OCI-LY3 (cell line): ENCODE measurements at regions not wholly inside any gene's neighbourhood (a gene's known extent, or its start where the extent isn't known, plus 50 kb on each side); places are given as distances from the start of the nearest gene placed in this dataset.

Experiments
- H2AFZ ChIP-seq: fragments of 200-600, 300-600 bp; shearing (Covaris generic); 2 replicates; pipeline ENCODE4 v1.6.0; 2014; ENCODE audit warnings: antibody characterized with exemption, low read depth, low read length
- H3K27ac ChIP-seq: fragments of 200-600, 300-600 bp; sonication (generic); 2 replicates; pipeline ENCODE4 v1.5.1; 2014; ENCODE audit warnings: mild to moderate bottlenecking, low read length, moderate library complexity, mixed read lengths
- H3K27me3 ChIP-seq: fragments of 200-600, 300-600 bp; sonication (generic); 2 replicates; pipeline ENCODE4 v1.6.1; 2014; ENCODE audit warnings: low read depth, low read length, mixed read lengths
- H3K36me3 ChIP-seq: fragments of 200-600, 300-600 bp; sonication (generic); replicated peaks from 2 replicates; pipeline ENCODE3; 2014; ENCODE audit warnings: low read depth, low read length, mixed read lengths
- H3K4me1 ChIP-seq: fragments of 300-600, 200-600 bp; sonication (generic); 2 replicates; pipeline ENCODE4 v1.6.1; 2014; ENCODE audit warnings: low read length, mixed read lengths
- H3K4me2 ChIP-seq: fragments of 200-600, 300-600 bp; sonication (generic); 2 replicates; pipeline ENCODE4 v1.6.1; 2014; ENCODE audit warnings: low read length, mixed read lengths
- H3K4me3 ChIP-seq: fragments of 300-600, 200-600 bp; sonication (generic); 2 replicates; pipeline ENCODE4 v1.5.1; 2014; ENCODE audit warnings: antibody characterized with exemption, mild to moderate bottlenecking, low read length, moderate library complexity
- H3K79me2 ChIP-seq: fragments of 300-600, 200-600 bp; shearing (Covaris generic); 2 replicates; pipeline ENCODE4 v1.6.1; 2014; ENCODE audit warnings: mild to moderate bottlenecking, low read length, mixed read lengths
- H3K9ac ChIP-seq: fragments of 300-600, 200-600 bp; shearing (Covaris generic); 2 replicates; pipeline ENCODE4 v1.6.0; 2014; ENCODE audit warnings: mild to moderate bottlenecking, low read length, moderate library complexity
- H3K9me3 ChIP-seq: fragments of 200-600, 300-600 bp; shearing (Covaris generic); 2 replicates; pipeline ENCODE4 v1.6.1; 2014; ENCODE audit warnings: low read length, mixed read lengths; ENCODE audit not compliant: insufficient read depth
- H4K20me1 ChIP-seq: fragments of 200-600, 300-600 bp; sonication (generic); 2 replicates; pipeline ENCODE4 v1.6.1; 2016; ENCODE audit warnings: low read length, mixed read lengths; ENCODE audit not compliant: insufficient read depth
- EZH2phosphoT487 ChIP-seq: fragments of 200-600 bp; shearing (Covaris generic); IDR thresholded peaks from 2 replicates; pipeline ENCODE4 v1.6.1; 2018; ENCODE audit warnings: antibody characterized with exemption, mixed run types, low read depth
- TF ChIP-seq, protein P1 (sequence below): fragments of 200-600, 300-600 bp; sonication (generic); IDR thresholded peaks from 2 replicates; pipeline ENCODE4 v1.5.1; 2014; ENCODE audit warnings: antibody characterized with exemption, low read length, low read depth

DNA sequence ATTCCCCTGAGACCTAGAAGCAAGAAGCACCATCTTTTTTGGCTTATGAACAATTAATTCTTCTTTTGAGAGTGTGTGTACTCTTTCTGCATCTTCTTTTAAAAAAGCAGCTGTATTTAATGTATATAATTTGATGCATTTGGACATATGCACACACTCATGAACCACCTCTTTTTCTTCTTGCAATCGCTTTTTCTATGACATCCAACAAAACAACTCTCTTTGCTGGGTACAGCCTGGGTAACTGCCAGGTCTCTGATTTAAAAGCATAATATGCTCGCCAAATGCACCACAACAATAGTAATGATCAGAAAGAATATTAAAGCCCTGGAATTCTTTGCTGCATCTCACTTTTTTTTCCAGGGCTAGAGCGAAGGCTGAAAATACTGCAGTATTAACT is 97.3 kb downstream of the HAPSTR1 start:
- Histone ChIP-seq H3K9me3 (no peaks in the 10 kb centered on the region), H3K4me2 (no peak overlapping the region), H3K27me3 (peaks cover 7% of the 10 kb centered on the region; the same call in 1 of the 2 replicates), H3K4me3 (no peak overlapping the region), H3K79me2 (no peaks in the 10 kb centered on the region), H4K20me1 (no peaks in the 10 kb centered on the region), H3K27ac (no peak overlapping the region), H3K9ac (no peak overlapping the region), H2AFZ (no peak overlapping the region), H3K4me1 (no peaks in the 10 kb centered on the region), H3K36me3 (no peaks in the 10 kb centered on the region)
- TF ChIP-seq EZH2phosphoT487: no peak
- TF ChIP-seq, protein P1, sequence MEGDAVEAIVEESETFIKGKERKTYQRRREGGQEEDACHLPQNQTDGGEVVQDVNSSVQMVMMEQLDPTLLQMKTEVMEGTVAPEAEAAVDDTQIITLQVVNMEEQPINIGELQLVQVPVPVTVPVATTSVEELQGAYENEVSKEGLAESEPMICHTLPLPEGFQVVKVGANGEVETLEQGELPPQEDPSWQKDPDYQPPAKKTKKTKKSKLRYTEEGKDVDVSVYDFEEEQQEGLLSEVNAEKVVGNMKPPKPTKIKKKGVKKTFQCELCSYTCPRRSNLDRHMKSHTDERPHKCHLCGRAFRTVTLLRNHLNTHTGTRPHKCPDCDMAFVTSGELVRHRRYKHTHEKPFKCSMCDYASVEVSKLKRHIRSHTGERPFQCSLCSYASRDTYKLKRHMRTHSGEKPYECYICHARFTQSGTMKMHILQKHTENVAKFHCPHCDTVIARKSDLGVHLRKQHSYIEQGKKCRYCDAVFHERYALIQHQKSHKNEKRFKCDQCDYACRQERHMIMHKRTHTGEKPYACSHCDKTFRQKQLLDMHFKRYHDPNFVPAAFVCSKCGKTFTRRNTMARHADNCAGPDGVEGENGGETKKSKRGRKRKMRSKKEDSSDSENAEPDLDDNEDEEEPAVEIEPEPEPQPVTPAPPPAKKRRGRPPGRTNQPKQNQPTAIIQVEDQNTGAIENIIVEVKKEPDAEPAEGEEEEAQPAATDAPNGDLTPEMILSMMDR: no peak

DNA sequence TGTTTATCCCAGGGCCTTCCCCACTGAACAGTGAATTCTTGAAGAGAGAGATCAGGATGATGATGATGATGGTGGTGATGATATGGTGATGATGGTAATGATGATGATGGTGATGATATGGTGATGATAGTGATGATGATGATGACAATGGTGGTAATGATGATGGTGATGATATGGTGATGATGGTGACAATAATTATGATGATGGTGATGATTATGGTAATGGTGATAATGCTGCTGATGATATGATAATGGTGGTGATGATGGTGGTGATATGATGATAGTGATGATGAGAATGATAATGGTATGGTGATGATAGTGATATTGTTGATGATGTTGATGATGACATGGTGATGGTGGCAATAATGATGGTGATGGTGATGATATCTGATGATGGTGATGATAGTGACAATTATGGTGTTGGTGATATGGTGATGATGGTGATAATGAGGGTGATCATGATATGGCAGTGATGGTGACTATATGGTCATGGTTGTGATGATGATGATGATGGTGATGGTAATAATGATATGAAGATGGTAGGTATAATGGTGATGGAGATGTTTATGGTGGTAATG is 99.9 kb downstream of the HAPSTR1 start:
- Histone ChIP-seq H3K4me3 (no peak overlapping the region), H3K79me2 (no peaks in the 10 kb centered on the region), H3K9ac (no peak overlapping the region), H3K36me3 (no peaks in the 10 kb centered on the region), H3K4me1 (no peaks in the 10 kb centered on the region), H3K4me2 (no peak overlapping the region), H4K20me1 (no peaks in the 10 kb centered on the region), H3K27ac (no peak overlapping the region), H2AFZ (no peak overlapping the region), H3K9me3 (no peaks in the 10 kb centered on the region), H3K27me3 (peaks cover 13% of the 10 kb centered on the region)
- TF ChIP-seq, protein P1: no peak
- no peak for TF ChIP-seq EZH2phosphoT487

DNA sequence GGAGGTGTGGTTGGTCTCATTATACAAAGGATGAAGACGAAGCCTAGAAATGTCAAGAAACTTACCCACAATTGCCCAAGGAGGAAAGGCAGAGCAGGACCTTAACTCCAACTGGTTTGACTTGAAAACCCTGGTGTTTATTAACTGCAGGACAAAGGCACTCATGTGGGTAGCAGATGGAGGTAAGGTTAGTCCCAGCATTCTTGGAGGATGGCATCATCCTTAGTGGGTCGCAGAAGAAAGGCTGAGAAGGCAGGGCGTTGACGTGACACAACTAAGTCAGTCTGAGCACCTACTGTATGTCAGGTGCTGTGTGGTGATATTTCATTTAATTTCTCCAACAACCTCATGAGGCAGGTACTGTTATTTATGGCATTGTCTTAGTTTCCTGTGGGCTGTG is 101.3 kb downstream of the HAPSTR1 start:
- no peak overlapping the region for H3K4me3 ChIP-seq
- H3K27me3 ChIP-seq: peaks cover 13% of the 10 kb centered on the region
- no peaks in the 10 kb centered on the region for H4K20me1 ChIP-seq
- H3K79me2 ChIP-seq: no peaks in the 10 kb centered on the region
- no peaks in the 10 kb centered on the region for H3K4me1 ChIP-seq
- TF ChIP-seq EZH2phosphoT487: no peak
- TF ChIP-seq, protein P1: no peak
- H3K9ac ChIP-seq: no peak overlapping the region
- no peak overlapping the region for H2AFZ ChIP-seq
- H3K27ac ChIP-seq: no peak overlapping the region
- H3K9me3 ChIP-seq: no peaks in the 10 kb centered on the region
- H3K36me3 ChIP-seq: no peaks in the 10 kb centered on the region
- H3K4me2 ChIP-seq: no peak overlapping the region

DNA sequence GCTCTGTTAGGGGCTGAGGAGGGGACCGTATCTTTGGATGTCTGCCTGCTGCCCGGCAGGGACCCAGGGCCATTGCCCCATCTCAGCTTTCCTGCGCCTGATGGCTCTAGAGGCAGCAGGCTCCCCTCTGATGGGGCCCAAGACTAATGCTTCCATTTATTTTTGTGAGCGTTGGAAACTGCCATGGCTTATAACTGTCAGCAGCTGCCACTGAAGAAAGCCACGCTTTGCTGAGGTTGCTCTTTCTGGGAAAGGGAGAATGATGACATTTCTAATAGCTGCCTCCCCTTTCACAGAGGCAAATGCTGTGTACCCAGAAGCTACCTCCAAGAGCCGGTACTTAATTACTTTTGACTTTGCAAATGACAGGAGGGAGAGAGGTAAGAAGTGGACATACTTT is 103.8 kb downstream of the HAPSTR1 start:
- Histone ChIP-seq H2AFZ (no peak overlapping the region), H3K27me3 (peaks cover 6% of the 10 kb centered on the region; the same call in 1 of the 2 replicates), H3K79me2 (no peaks in the 10 kb centered on the region), H3K4me3 (no peak overlapping the region), H3K27ac (no peak overlapping the region), H3K9me3 (no peaks in the 10 kb centered on the region), H3K4me1 (no peaks in the 10 kb centered on the region), H3K36me3 (no peaks in the 10 kb centered on the region), H4K20me1 (no peaks in the 10 kb centered on the region), H3K4me2 (no peak overlapping the region), H3K9ac (no peak overlapping the region)
- TF ChIP-seq EZH2phosphoT487: no peak
- TF ChIP-seq, protein P1: no peak
